A549 (cell line): ENCODE measurements at regions not wholly inside any gene's neighbourhood (a gene's known extent, or its start where the extent isn't known, plus 50 kb on each side); places are given as distances from the start of the nearest gene placed in this dataset.

Experiments used
- ATAC-seq, 2 experiments: fragments of 200-7000 bp in 1 of 2; fragments of >200 bp in 1 of 2; cut with Nextera tagmentation in 1 of 2; cut with Tn5 transposase in 1 of 2; 3 replicates each; pipeline versions ENCODE4 v1.8.0 to v1.9.1; 2018 to 2020; ENCODE audit warnings: mild to moderate bottlenecking in 1 of 2, moderate library complexity in 1 of 2
- CTCF ChIA-PET: fragments of 300-600 bp; sonication (Branson Sonifier 250); formaldehyde crosslinking; extraction: SDS; loops from one replicate; lab custom pipeline; 2021; ENCODE audit warnings: antibody characterized with exemption, inconsistent platforms; lab: Yijun Ruan, JAX
- POLR2A ChIA-PET: fragments of 350-600 bp; formaldehyde crosslinking; extraction: SDS; loops from one replicate; lab custom pipeline; 2021; ENCODE audit warnings: antibody characterized with exemption, inconsistent platforms; lab: Yijun Ruan, JAX
- DNase-seq, 2 experiments: peaks; one replicate each; pipeline versions ENCODE4 v3.0.0 to v3.0.0-alpha.2; 2011 to 2016; ENCODE audit warnings: low read depth in 1 of 2, low spot score in 1 of 2
- FAIRE-seq: peaks from 2 replicates; lab custom pipeline; 2011; peaks lifted over from hg19 to GRCh38; lab: Jason Lieb, UNC
- H3K27ac ChIP-seq, 2 experiments: fragments of >200 bp; sonication (Bioruptor Twin); formaldehyde crosslinking; 3 replicates each; pipeline ENCODE4 v1.5.1; 2016 to 2017
- H3K4me1 ChIP-seq: fragments of >200 bp; sonication (Bioruptor Twin); formaldehyde crosslinking; 3 replicates; pipeline ENCODE4 v1.6.1; 2016
- H3K4me2 ChIP-seq: fragments of >200 bp; sonication (Bioruptor Twin); formaldehyde crosslinking; 3 replicates; pipeline ENCODE4 v1.6.1; 2016
- H3K4me3 ChIP-seq: fragments of >200 bp; sonication (Bioruptor Twin); formaldehyde crosslinking; 3 replicates; pipeline ENCODE4 v1.5.1; 2016
- H3K9me3 ChIP-seq: fragments of >200 bp; sonication (Bioruptor Twin); formaldehyde crosslinking; 3 replicates; pipeline ENCODE4 v1.6.1; 2016
- BHLHE40 ChIP-seq: IDR thresholded peaks from 2 replicates; pipeline ENCODE4 v1.6.1; 2012; ENCODE audit warnings: low read depth, low read length, inconsistent platforms
- CHD4 ChIP-seq: fragments of 200-600 bp; sonication (generic); IDR thresholded peaks from 2 replicates; pipeline ENCODE4 v1.6.1; 2016; ENCODE audit warnings: antibody characterized with exemption, mild to moderate bottlenecking, borderline replicate concordance
- EP300 ChIP-seq, 2 experiments: fragments of >200 bp; sonication (Bioruptor Twin); formaldehyde crosslinking; IDR thresholded peaks; 2 replicates in 1 of 2; 3 replicates in 1 of 2; pipeline ENCODE4 v1.6.1; 2016 to 2017
- HOXB13 ChIP-seq: fragments of 250-450 bp; sonication (Bioruptor Pico); IDR thresholded peaks from 2 replicates; pipeline ENCODE4 v1.5.0; 2020; ENCODE audit warnings: low read depth, mild to moderate bottlenecking, moderate library complexity
- HOXB5 ChIP-seq: fragments of 250-450 bp; sonication (Bioruptor Pico); IDR thresholded peaks from 2 replicates; pipeline ENCODE4 v1.5.0; 2020; ENCODE audit warnings: mild to moderate bottlenecking, moderate library complexity
- KDM5A ChIP-seq: fragments of 200-600 bp; sonication (generic); IDR thresholded peaks from 2 replicates; pipeline ENCODE4 v1.6.1; 2016; ENCODE audit warnings: antibody characterized with exemption, mild to moderate bottlenecking
- NR3C1 ChIP-seq: fragments of >200 bp; sonication (Bioruptor Twin); formaldehyde crosslinking; IDR thresholded peaks from 3 replicates; pipeline ENCODE4 v1.6.1; 2017
- POLR2AphosphoS2 ChIP-seq: conservative IDR thresholded peaks from 2 replicates; pipeline ENCODE4 v1.6.1; 2012; ENCODE audit warnings: low read length, improper control_type of control experiment, inconsistent platforms
- RARB ChIP-seq: fragments of 250-450 bp; sonication (Bioruptor Pico); IDR thresholded peaks from 2 replicates; pipeline ENCODE4 v1.8.0; 2021; ENCODE audit warnings: mild to moderate bottlenecking, moderate library complexity
- RCOR1 ChIP-seq: fragments of 150-350 bp; IDR thresholded peaks from 2 replicates; pipeline ENCODE4 v1.6.1; 2014; ENCODE audit warnings: antibody characterized with exemption, low read length, low read depth
- ZFP36 ChIP-seq: fragments of 450-650 bp; IDR thresholded peaks from 2 replicates; pipeline ENCODE4 v1.6.1; 2014; ENCODE audit warnings: borderline replicate concordance; ENCODE audit not compliant: partially characterized antibody
- WGBS: methylation state at CpG from one replicate; pipeline ENCODE4 v1.1.6; 2017; ENCODE audit errors: missing lambda C conversion rate; 5-methylcytosine and 5-hydroxymethylcytosine counted together
- TF ChIP-seq, protein P1 (sequence below): fragments of 250-450 bp; sonication (Bioruptor Pico); IDR thresholded peaks from 2 replicates; pipeline ENCODE4 v1.5.0; 2021; ENCODE audit warnings: mild to moderate bottlenecking, moderate library complexity, borderline replicate concordance
- TF ChIP-seq, protein P2 (sequence below): IDR thresholded peaks from 2 replicates; pipeline ENCODE4 v1.6.1; 2012; ENCODE audit warnings: low read depth, borderline replicate concordance
- TF ChIP-seq, protein P3 (sequence below): fragments of 450-650 bp; IDR thresholded peaks from 2 replicates; pipeline ENCODE4 v1.6.1; 2014; ENCODE audit warnings: antibody characterized with exemption
- TF ChIP-seq, protein P4 (sequence below): fragments of >200 bp; sonication (Bioruptor Twin); formaldehyde crosslinking; IDR thresholded peaks from 3 replicates; pipeline ENCODE4 v1.6.1; 2016
- TF ChIP-seq, protein P5 (sequence below): fragments of 200-600 bp; sonication (generic); IDR thresholded peaks from 2 replicates; pipeline ENCODE4 v1.6.1; 2016; ENCODE audit warnings: antibody characterized with exemption, mild to moderate bottlenecking, moderate library complexity
- TF ChIP-seq, protein P6 (sequence below): fragments of 250-450 bp; sonication (Bioruptor Pico); IDR thresholded peaks from 2 replicates; pipeline ENCODE4 v1.5.0; 2020; ENCODE audit warnings: low read depth, mild to moderate bottlenecking, moderate library complexity

DNA sequence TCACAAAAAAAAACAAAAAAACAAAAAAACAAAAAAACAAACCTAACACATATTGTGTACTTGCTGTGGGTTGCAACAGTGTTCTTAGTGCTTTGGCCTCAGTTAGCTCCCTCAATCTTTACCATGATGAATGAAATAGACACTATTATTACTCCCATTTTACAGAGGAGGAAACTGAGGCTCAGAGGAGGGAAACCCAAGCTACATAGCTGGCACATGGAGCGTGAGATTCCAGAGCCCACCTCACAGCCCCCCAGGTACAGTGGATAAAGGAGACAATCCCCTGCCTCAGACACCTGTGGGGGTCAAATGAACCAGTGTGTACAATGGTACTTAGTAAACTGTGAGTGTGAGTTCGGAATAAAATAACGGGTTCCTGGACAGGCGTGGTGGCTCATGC is 104.9 kb upstream of the SMAD3 start (continued):
- TF ChIP-seq NR3C1 (no peak), CHD4 (no peak), ZFP36 (no peak)
- TF ChIP-seq, protein P1, sequence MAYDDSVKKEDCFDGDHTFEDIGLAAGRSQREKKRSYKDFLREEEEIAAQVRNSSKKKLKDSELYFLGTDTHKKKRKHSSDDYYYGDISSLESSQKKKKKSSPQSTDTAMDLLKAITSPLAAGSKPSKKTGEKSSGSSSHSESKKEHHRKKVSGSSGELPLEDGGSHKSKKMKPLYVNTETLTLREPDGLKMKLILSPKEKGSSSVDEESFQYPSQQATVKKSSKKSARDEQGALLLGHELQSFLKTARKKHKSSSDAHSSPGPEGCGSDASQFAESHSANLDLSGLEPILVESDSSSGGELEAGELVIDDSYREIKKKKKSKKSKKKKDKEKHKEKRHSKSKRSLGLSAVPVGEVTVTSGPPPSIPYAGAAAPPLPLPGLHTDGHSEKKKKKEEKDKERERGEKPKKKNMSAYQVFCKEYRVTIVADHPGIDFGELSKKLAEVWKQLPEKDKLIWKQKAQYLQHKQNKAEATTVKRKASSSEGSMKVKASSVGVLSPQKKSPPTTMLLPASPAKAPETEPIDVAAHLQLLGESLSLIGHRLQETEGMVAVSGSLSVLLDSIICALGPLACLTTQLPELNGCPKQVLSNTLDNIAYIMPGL (CRISPR knock-in tag), result no peak
- TF ChIP-seq, protein P2, sequence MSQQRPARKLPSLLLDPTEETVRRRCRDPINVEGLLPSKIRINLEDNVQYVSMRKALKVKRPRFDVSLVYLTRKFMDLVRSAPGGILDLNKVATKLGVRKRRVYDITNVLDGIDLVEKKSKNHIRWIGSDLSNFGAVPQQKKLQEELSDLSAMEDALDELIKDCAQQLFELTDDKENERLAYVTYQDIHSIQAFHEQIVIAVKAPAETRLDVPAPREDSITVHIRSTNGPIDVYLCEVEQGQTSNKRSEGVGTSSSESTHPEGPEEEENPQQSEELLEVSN, result no peak

DNA sequence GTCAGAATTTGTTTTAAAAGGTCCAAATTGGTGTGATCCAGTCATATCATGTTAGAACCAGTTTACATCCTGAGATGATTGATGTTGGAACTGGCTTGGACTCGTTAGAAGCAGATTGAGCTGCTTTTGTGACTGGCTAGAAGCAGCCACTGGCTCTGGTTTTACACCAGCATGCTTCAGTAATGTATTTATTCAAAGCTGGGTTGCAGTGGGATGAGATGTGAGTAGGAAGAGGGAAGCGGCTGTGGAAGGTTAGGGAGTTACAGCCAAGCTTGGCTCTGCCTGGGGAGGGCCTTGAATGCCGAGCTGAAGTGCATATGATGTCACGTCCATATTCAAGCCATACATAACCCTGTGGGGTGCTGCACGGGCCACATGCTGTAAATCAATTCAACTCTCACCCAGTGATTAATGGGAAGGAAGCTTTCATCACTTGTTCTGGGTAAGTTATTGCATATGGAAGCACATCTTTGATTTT is 104.0 kb upstream of the SMAD3 start:
- CTCF ChIA-PET, result interaction anchor here (0.8 to 3.6 kb wide), 5 partner anchors 16 to 343 kb away, joined by 3 to 22 read pairs (median 5); no protein-coding TSS in a partner anchor
- Histone ChIP-seq H3K4me1 (peaks cover 4% of the 10 kb centered on the region), H3K4me3 (no peak overlapping the region), H3K27ac (peak overlapping the region in 1 of 2 experiments; percentile 50; a peak in 3 of 6 replicates), H3K9me3 (no peaks in the 10 kb centered on the region), H3K4me2 (no peak overlapping the region)
- DNase-seq, result no peak
- WGBS, result 74% methylated on average over 5 of the region's 5 CpGs
- FAIRE-seq, result no peak
- TF ChIP-seq, protein P3, sequence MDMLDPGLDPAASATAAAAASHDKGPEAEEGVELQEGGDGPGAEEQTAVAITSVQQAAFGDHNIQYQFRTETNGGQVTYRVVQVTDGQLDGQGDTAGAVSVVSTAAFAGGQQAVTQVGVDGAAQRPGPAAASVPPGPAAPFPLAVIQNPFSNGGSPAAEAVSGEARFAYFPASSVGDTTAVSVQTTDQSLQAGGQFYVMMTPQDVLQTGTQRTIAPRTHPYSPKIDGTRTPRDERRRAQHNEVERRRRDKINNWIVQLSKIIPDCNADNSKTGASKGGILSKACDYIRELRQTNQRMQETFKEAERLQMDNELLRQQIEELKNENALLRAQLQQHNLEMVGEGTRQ, result no peak
- TF ChIP-seq, protein P4, sequence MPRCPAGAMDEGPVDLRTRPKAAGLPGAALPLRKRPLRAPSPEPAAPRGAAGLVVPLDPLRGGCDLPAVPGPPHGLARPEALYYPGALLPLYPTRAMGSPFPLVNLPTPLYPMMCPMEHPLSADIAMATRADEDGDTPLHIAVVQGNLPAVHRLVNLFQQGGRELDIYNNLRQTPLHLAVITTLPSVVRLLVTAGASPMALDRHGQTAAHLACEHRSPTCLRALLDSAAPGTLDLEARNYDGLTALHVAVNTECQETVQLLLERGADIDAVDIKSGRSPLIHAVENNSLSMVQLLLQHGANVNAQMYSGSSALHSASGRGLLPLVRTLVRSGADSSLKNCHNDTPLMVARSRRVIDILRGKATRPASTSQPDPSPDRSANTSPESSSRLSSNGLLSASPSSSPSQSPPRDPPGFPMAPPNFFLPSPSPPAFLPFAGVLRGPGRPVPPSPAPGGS, result no peak
- no peak for TF ChIP-seq EP300 (IDR thresholded peaks at IDR 0.05)
- TF ChIP-seq, protein P1 (CRISPR knock-in tag), result no peak
- TF ChIP-seq KDM5A, result no peak
- TF ChIP-seq HOXB5 (CRISPR knock-in tag), result no peak
- TF ChIP-seq, protein P5, sequence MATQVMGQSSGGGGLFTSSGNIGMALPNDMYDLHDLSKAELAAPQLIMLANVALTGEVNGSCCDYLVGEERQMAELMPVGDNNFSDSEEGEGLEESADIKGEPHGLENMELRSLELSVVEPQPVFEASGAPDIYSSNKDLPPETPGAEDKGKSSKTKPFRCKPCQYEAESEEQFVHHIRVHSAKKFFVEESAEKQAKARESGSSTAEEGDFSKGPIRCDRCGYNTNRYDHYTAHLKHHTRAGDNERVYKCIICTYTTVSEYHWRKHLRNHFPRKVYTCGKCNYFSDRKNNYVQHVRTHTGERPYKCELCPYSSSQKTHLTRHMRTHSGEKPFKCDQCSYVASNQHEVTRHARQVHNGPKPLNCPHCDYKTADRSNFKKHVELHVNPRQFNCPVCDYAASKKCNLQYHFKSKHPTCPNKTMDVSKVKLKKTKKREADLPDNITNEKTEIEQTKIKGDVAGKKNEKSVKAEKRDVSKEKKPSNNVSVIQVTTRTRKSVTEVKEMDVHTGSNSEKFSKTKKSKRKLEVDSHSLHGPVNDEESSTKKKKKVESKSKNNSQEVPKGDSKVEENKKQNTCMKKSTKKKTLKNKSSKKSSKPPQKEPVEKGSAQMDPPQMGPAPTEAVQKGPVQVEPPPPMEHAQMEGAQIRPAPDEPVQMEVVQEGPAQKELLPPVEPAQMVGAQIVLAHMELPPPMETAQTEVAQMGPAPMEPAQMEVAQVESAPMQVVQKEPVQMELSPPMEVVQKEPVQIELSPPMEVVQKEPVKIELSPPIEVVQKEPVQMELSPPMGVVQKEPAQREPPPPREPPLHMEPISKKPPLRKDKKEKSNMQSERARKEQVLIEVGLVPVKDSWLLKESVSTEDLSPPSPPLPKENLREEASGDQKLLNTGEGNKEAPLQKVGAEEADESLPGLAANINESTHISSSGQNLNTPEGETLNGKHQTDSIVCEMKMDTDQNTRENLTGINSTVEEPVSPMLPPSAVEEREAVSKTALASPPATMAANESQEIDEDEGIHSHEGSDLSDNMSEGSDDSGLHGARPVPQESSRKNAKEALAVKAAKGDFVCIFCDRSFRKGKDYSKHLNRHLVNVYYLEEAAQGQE, result no peak
- TF ChIP-seq HOXB13 (CRISPR knock-in tag), result no peak
- no peak for TF ChIP-seq RARB
- TF ChIP-seq POLR2AphosphoS2, result no peak
- TF ChIP-seq, protein P6, sequence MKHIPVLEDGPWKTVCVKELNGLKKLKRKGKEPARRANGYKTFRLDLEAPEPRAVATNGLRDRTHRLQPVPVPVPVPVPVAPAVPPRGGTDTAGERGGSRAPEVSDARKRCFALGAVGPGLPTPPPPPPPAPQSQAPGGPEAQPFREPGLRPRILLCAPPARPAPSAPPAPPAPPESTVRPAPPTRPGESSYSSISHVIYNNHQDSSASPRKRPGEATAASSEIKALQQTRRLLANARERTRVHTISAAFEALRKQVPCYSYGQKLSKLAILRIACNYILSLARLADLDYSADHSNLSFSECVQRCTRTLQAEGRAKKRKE, result no peak
- TF ChIP-seq RCOR1, result no peak
- no peak for TF ChIP-seq BHLHE40
- ATAC-seq, result peak in 1 of 2 experiments; percentile 38; a peak in 2 of 6 replicates
- POLR2A ChIA-PET, result no interaction called here
